Ascending aorta (tissue), 2 donors: ENCODE measurements at regions not wholly inside any gene's neighbourhood (a gene's known extent, or its start where the extent isn't known, plus 50 kb on each side); places are given as distances from the start of the nearest gene placed in this dataset.

Source experiments
- DNase-seq, 2 donors: peaks; one replicate each; pipeline ENCODE4 v3.0.0-alpha.2; 2019; ENCODE audit warnings: low spot score in 2 of 2
- H3K27ac ChIP-seq, 2 donors: fragments of 200-600 bp; sonication (generic); one replicate each; pipeline ENCODE4 v1.5.1; 2016 to 2017; ENCODE audit warnings: mild to moderate bottlenecking in 1 of 2
- H3K27me3 ChIP-seq: fragments of 200-600 bp; sonication (generic); one replicate; pipeline ENCODE4 v1.5.1; 2017
- H3K36me3 ChIP-seq, 2 donors: fragments of 200-600 bp; sonication (generic); one replicate each; pipeline ENCODE4 v1.5.1; 2016
- H3K4me1 ChIP-seq, 2 donors: fragments of 200-600 bp; sonication (generic); one replicate each; pipeline ENCODE4 v1.5.1; 2016 to 2017; ENCODE audit warnings: mild to moderate bottlenecking in 1 of 2
- H3K4me3 ChIP-seq, 2 donors: fragments of 200-600 bp; sonication (generic); one replicate each; pipeline ENCODE4 v1.5.1; 2016 to 2017; ENCODE audit warnings: mild to moderate bottlenecking in 1 of 2
- H3K9me3 ChIP-seq, 2 donors: fragments of 200-600 bp; sonication (generic); one replicate each; pipeline ENCODE4 v1.5.1; 2016
- intact Hi-C: fragments of 100-400 bp; cut with DNase I; formaldehyde crosslinking; loops from one replicate; pipeline ENCODE4 v1.15.1; 2023
- TF ChIP-seq, protein P1 (sequence below), 3 experiments: fragments of 200-600 bp in 2 of 3; fragments of 450-650 bp in 1 of 3; sonication (generic) in 2 of 3; IDR thresholded peaks; one replicate each; pipeline ENCODE4 v1.5.1; 2016 to 2019; ENCODE audit warnings: antibody characterized with exemption in 3 of 3, mild to moderate bottlenecking in 1 of 3, moderate library complexity in 1 of 3

DNA sequence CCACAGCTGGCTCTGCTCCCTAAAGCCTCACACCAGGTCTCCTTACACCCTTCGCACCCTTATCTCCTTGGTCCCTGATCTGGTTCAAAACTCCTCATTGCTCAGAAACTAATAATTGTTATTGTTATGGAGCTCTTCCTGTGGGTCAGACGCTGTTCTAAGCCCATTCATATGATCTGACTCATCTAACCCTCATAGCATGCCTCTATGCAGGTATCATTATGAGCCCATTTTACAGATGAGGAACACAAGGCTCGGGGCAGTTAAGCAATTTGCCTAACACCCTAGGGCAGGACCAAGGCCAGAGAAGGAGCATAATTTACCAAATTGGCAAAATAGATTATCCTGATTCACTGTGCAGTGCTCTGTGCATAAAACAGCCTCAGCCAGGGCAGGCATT is 51.8 kb upstream of the CCDC167 start:
- TF ChIP-seq, protein P1, sequence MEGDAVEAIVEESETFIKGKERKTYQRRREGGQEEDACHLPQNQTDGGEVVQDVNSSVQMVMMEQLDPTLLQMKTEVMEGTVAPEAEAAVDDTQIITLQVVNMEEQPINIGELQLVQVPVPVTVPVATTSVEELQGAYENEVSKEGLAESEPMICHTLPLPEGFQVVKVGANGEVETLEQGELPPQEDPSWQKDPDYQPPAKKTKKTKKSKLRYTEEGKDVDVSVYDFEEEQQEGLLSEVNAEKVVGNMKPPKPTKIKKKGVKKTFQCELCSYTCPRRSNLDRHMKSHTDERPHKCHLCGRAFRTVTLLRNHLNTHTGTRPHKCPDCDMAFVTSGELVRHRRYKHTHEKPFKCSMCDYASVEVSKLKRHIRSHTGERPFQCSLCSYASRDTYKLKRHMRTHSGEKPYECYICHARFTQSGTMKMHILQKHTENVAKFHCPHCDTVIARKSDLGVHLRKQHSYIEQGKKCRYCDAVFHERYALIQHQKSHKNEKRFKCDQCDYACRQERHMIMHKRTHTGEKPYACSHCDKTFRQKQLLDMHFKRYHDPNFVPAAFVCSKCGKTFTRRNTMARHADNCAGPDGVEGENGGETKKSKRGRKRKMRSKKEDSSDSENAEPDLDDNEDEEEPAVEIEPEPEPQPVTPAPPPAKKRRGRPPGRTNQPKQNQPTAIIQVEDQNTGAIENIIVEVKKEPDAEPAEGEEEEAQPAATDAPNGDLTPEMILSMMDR (IDR thresholded peaks at IDR 0.05) = no peak
- no peaks in the 10 kb centered on the region for H3K9me3 ChIP-seq
- H3K4me1 ChIP-seq = peaks cover 0 to 16% of the 10 kb centered on the region in 2 donors

GRCh38 chr6:37551002-37551401 is 51.3 kb upstream of the CCDC167 start:
- Histone ChIP-seq H3K4me1 (peaks cover 0 to 16% of the 10 kb centered on the region in 2 donors), H3K36me3 (no peaks in the 10 kb centered on the region), H3K4me3 (no peak overlapping the region), H3K27me3 (no peaks in the 10 kb centered on the region), H3K9me3 (no peaks in the 10 kb centered on the region), H3K27ac (no peak overlapping the region)
- DNase-seq = no peak
- TF ChIP-seq, protein P1 (IDR thresholded peaks at IDR 0.05) = no peak
- intact Hi-C loops = no loop called here

More for the DNA sequence above, 51.8 kb upstream of the CCDC167 start:
- intact Hi-C loops = no loop called here
- Histone ChIP-seq H3K27me3 (no peaks in the 10 kb centered on the region), H3K27ac (no peak overlapping the region), H3K36me3 (no peaks in the 10 kb centered on the region), H3K4me3 (no peak overlapping the region)
- no peak for DNase-seq

- TF ChIP-seq, protein P1 (IDR thresholded peaks at IDR 0.05) = no peak
- H3K4me1 ChIP-seq = peaks cover 0 to 16% of the 10 kb centered on the region in 2 donors
- no peaks in the 10 kb centered on the region for H3K27me3 ChIP-seq
- no peak for DNase-seq
- no peak overlapping the region for H3K4me3 ChIP-seq
- intact Hi-C loops = no loop called here
- no peaks in the 10 kb centered on the region for H3K9me3 ChIP-seq
- H3K36me3 ChIP-seq = no peaks in the 10 kb centered on the region
- H3K27ac ChIP-seq = no peak overlapping the region
Observed at GRCh38 chr6:37550191-37550831, 50.6 kb upstream of the CCDC167 start.

- Histone ChIP-seq H3K36me3 (no peaks in the 10 kb centered on the region), H3K4me1 (peaks cover 0 to 16% of the 10 kb centered on the region in 2 donors), H3K4me3 (no peak overlapping the region), H3K9me3 (no peaks in the 10 kb centered on the region), H3K27ac (no peak overlapping the region), H3K27me3 (no peaks in the 10 kb centered on the region)
- no peak for DNase-seq
- TF ChIP-seq, protein P1 (IDR thresholded peaks at IDR 0.05) = no peak
- intact Hi-C loops = no loop called here
Observed at GRCh38 chr6:37549558-37549957, 49.9 kb upstream of the CCDC167 start.
